Esophagus squamous epithelium (tissue), 5 donors: ENCODE measurements at regions not wholly inside any gene's neighbourhood (a gene's known extent, or its start where the extent isn't known, plus 50 kb on each side); places are given as distances from the start of the nearest gene placed in this dataset.

ENCODE experiments used
- DNase-seq: peaks from one replicate; lab custom pipeline; 2025; lab: John Stamatoyannopoulos, UW
- H3K27ac ChIP-seq, 4 donors: fragments of 200-600 bp; sonication (generic); one replicate each; pipeline ENCODE4 v1.5.1; 2016 to 2019; ENCODE audit warnings: mild to moderate bottlenecking in 1 of 4
- H3K27me3 ChIP-seq, 4 donors: fragments of 200-600 bp; sonication (generic); 1 replicate in 3 of 4; 2 replicates in 1 of 4; pipeline versions ENCODE4 v1.5.1 to v1.6.0; 2017 to 2021; ENCODE audit warnings: antibody characterized with exemption in 1 of 4
- H3K36me3 ChIP-seq, 3 donors: fragments of 200-600 bp; sonication (generic); one replicate each; pipeline ENCODE4 v1.5.1; 2016 to 2019
- H3K4me1 ChIP-seq, 3 donors: fragments of 200-600 bp; sonication (generic); one replicate each; pipeline ENCODE4 v1.5.1; 2017 to 2019
- H3K4me3 ChIP-seq, 4 donors: fragments of 200-600 bp; sonication (generic); 1 replicate in 3 of 4; 2 replicates in 1 of 4; pipeline ENCODE4 v1.5.1; 2016 to 2019; ENCODE audit warnings: mild to moderate bottlenecking in 2 of 4, moderate library complexity in 1 of 4
- H3K9me3 ChIP-seq, 3 donors: fragments of 200-600 bp; sonication (generic); one replicate each; pipeline ENCODE4 v1.5.1; 2016 to 2019
- POLR2A ChIP-seq, 4 donors: fragments of 450-650 bp; IDR thresholded peaks; one replicate each; pipeline ENCODE4 v1.6.1; 2017; ENCODE audit warnings: antibody characterized with exemption in 4 of 4, mild to moderate bottlenecking in 4 of 4, moderate library complexity in 3 of 4
- WGBS, 2 donors: methylation state at CpG; one replicate each; pipeline ENCODE4 v1.1.5; 2018; 5-methylcytosine and 5-hydroxymethylcytosine counted together
- intact Hi-C: fragments of 100-400 bp; cut with DNase I; formaldehyde crosslinking; loops from one replicate; pipeline ENCODE4 v1.15.0; 2022
- TF ChIP-seq, protein P1 (sequence below), 6 experiments: fragments of 450-650 bp in 4 of 6; fragments of 200-600 bp in 2 of 6; sonication (generic) in 2 of 6; IDR thresholded peaks; one replicate each; pipeline ENCODE4 v1.5.1; 2016 to 2019; ENCODE audit warnings: antibody characterized with exemption in 6 of 6, mild to moderate bottlenecking in 4 of 6, moderate library complexity in 4 of 6
- donor health status: DM: yes; HTN: yes; CAD: no.

DNA sequence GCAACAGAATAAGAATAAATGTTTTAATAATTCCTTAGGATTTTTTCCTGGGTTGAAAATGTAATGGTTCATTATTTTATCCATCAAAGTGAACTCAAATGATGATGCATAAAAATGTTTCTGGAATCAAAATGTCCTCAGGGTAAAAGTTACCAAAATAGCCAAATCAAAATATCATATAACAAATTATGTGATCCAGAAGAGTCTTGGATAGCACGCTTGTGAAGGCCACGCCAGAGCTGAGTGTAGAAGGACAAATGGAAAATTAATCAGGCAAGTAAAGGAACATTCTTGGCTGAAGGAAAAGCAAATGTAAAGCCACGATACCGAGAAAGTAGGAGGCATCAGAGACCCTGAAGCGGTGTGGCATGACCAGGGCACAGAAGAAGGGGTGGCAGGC lies 169.2 kb downstream of the CAPZA3 start:
- Histone ChIP-seq H3K4me3 (no peak overlapping the region), H3K27ac (peak overlapping the region in 3 of 4 donors; percentile 41 to 68 (median 62)), H3K27me3 (no peaks in the 10 kb centered on the region), H3K9me3 (no peaks in the 10 kb centered on the region), H3K36me3 (no peaks in the 10 kb centered on the region), H3K4me1 (no peaks in the 10 kb centered on the region)
- DNase-seq = no peak
- intact Hi-C loops = no loop called here
- TF ChIP-seq, protein P1, sequence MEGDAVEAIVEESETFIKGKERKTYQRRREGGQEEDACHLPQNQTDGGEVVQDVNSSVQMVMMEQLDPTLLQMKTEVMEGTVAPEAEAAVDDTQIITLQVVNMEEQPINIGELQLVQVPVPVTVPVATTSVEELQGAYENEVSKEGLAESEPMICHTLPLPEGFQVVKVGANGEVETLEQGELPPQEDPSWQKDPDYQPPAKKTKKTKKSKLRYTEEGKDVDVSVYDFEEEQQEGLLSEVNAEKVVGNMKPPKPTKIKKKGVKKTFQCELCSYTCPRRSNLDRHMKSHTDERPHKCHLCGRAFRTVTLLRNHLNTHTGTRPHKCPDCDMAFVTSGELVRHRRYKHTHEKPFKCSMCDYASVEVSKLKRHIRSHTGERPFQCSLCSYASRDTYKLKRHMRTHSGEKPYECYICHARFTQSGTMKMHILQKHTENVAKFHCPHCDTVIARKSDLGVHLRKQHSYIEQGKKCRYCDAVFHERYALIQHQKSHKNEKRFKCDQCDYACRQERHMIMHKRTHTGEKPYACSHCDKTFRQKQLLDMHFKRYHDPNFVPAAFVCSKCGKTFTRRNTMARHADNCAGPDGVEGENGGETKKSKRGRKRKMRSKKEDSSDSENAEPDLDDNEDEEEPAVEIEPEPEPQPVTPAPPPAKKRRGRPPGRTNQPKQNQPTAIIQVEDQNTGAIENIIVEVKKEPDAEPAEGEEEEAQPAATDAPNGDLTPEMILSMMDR (IDR thresholded peaks at IDR 0.05) = no peak
- TF ChIP-seq POLR2A (IDR thresholded peaks at IDR 0.05) = no peak
- WGBS, 2 donors = 69 to 71% methylated on average over 5 of the region's 5 CpGs

- Histone ChIP-seq H3K4me3 (no peak overlapping the region), H3K4me1 (no peaks in the 10 kb centered on the region), H3K9me3 (no peaks in the 10 kb centered on the region), H3K27me3 (no peaks in the 10 kb centered on the region), H3K36me3 (no peaks in the 10 kb centered on the region), H3K27ac (peak overlapping the region; percentile 9 to 68 (median 52))
- intact Hi-C loops = no loop called here
- WGBS, 2 donors = 72 to 77% methylated on average over 7 of the region's 7 CpGs
- DNase-seq = no peak
- TF ChIP-seq POLR2A (IDR thresholded peaks at IDR 0.05) = no peak
- TF ChIP-seq, protein P1 (IDR thresholded peaks at IDR 0.05) = no peak
These were observed 169.8 kb downstream of the CAPZA3 start for GRCh38 chr12:18907728-18908127.

DNA sequence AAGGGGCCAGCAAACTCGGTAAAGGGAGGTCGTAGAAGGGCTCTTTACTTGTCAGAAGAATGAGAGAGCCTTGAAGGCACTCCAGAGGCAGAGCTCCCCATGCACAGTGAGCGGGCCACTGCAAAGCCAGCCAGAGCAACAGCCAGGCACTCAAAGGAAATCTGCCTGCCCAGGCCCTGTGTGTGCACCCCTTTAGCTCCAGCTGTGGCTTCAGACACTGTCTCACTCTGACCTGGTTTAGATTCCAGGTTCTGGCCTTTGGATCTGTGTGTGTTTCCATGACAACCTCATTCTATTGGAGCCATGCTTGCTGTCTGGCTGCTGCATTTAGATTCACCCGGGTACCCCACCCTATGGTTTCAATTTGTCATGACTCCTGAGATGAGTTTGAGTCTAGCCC lies 170.3 kb downstream of the CAPZA3 start:
- H3K9me3 ChIP-seq = no peaks in the 10 kb centered on the region
- TF ChIP-seq POLR2A (IDR thresholded peaks at IDR 0.05) = no peak
- TF ChIP-seq, protein P1 (IDR thresholded peaks at IDR 0.05) = no peak
- intact Hi-C loops = no loop called here
- 46 to 49% methylated on average over 4 of the region's 4 CpGs for WGBS, 2 donors
- no peaks in the 10 kb centered on the region for H3K4me1 ChIP-seq
- no peak overlapping the region for H3K4me3 ChIP-seq
- no peak for DNase-seq
- H3K36me3 ChIP-seq = no peaks in the 10 kb centered on the region
- H3K27ac ChIP-seq = peak overlapping the region in 3 of 4 donors; percentile 31 to 84 (median 62)
- H3K27me3 ChIP-seq = no peaks in the 10 kb centered on the region

DNA sequence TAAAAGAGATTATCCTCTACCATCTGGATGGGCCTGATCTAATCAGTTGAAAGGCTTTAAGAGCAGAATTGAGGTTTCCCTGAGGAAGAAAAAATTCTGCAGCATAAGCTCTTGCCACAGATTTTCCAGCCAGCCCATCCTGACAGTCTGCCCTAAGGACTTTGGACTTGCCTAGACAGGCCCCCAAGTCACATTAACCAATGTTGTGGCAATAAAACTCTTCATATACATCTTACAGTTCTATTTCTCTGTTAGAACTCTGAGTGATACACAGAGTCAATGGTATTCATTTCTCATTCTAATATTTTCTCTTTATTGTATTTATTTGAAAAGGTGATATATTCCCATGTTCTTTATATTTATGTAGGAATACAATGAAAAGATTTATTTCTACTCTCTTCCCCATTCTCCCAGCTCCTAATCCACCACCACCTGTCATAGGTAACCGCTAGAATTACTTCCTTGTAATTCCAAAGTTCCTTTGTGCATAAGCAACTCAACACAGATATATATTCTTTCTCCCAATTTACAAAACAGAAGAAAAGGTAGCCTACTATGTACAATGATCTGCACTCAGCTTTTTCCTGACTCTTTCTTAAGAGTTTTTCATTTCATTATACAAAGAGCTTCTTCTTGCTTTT lies 182.1 kb downstream of the CAPZA3 start:
- H3K9me3 ChIP-seq = no peaks in the 10 kb centered on the region
- H3K27ac ChIP-seq = no peak overlapping the region
- no peak for DNase-seq
- intact Hi-C loops = no loop called here
- no peaks in the 10 kb centered on the region for H3K27me3 ChIP-seq
- 70 to 74% methylated on average over 1 of the region's 1 CpG for WGBS, 2 donors
- H3K4me3 ChIP-seq = no peak overlapping the region
- no peaks in the 10 kb centered on the region for H3K36me3 ChIP-seq
- TF ChIP-seq POLR2A (IDR thresholded peaks at IDR 0.05) = no peak
- no peaks in the 10 kb centered on the region for H3K4me1 ChIP-seq

- Histone ChIP-seq H3K4me1 (no peaks in the 10 kb centered on the region), H3K4me3 (no peak overlapping the region), H3K27me3 (no peaks in the 10 kb centered on the region), H3K9me3 (no peaks in the 10 kb centered on the region), H3K36me3 (no peaks in the 10 kb centered on the region), H3K27ac (no peak overlapping the region)
- no peak for DNase-seq
- TF ChIP-seq POLR2A (IDR thresholded peaks at IDR 0.05) = no peak
- TF ChIP-seq, protein P1 (IDR thresholded peaks at IDR 0.05) = no peak
- intact Hi-C loops = no loop called here
- 79 to 80% methylated on average over 4 of the region's 4 CpGs for WGBS, 2 donors
These were observed 184.9 kb downstream of the CAPZA3 start for GRCh38 chr12:18922851-18923250.
